Superior temporal gyrus (tissue), 1 donor: ENCODE measurements at regions not wholly inside any gene's neighbourhood (a gene's known extent, or its start where the extent isn't known, plus 50 kb on each side); places are given as distances from the start of the nearest gene placed in this dataset.
A peak's percentile ranks its signal among the peaks of the same experiment; 100 is the strongest.

ENCODE experiments used
- DNase-seq: peaks from one replicate; pipeline ENCODE4 v3.0.0-alpha.2; 2016; ENCODE audit errors: extremely low spot score

DNA sequence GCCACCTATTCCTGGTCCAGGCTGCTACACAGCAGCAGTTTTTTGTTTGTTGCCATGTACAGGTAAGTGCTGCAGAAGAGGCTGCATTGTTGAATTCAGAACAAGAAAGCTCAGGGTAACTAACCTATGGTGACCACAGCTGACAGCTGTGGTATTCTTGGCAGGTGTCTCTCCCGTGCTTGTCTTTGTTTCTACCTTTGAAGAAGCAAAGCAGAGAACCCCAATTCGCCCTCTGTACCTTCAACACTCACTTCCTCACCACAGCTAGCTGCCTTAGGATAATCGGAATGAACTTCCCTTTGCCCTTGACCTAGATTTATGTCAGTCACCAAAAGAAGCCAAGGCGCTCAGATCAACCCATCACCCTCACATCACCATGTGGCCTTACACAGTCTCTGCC, 1703.3 kb upstream of the SLC10A2 start:
- DNase-seq: no peak

DNA sequence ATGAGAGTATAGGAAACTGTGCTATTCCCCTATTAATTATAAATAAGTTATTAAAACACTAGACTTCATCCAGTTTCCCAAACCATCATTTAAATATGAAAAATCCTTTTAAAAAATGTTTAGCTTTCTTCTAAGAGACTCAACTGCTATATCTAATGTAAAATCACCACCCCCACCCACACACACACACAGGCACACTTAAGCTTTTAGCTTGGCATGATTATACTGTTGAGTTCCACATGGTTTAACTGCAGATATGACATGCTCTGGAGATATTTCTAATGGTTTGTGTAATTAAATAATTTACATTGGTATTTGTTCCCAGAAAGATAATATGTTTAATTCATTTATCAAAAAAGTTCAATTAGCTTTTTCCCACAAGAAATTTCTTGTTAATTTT, 1700.1 kb upstream of the SLC10A2 start:
- no peak for DNase-seq

DNA sequence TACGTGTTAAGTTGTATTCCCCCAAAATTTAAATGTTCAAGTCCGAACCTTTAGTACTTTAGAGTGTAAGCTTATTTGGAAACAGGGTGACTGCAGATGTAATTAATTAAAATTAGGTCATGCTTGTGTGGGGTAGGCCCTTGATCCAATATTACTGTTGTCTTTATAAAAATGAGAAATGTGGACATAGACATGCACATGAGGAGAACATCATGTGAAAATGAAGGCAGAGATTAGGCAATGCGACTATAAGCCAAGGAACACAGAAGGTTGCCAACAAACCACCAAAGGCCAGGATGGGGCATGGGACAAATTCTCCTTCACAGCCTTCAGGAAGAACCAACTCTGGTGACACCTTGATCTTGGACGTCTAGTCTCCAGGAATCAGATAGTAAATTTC, 1698.4 kb upstream of the SLC10A2 start:
- DNase-seq: no peak

DNA sequence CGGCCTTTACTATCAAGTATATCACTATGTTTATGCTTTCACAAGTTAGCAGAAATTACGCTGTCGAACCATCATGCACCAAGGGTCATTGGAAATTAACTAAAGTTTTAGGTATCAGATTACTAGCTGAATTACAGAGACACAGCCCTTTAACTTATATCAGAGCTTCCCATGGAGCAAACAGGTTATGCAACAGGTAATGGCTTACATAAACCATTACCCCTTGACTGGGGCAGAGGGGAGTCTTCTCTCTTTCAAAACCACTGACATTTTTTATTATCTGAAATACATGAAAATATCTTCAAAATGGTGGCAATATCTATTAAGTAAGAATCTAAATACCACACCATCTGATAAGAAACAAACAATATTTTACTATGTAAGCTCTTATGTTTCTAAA, 1692.9 kb upstream of the SLC10A2 start:
- no peak for DNase-seq

DNA sequence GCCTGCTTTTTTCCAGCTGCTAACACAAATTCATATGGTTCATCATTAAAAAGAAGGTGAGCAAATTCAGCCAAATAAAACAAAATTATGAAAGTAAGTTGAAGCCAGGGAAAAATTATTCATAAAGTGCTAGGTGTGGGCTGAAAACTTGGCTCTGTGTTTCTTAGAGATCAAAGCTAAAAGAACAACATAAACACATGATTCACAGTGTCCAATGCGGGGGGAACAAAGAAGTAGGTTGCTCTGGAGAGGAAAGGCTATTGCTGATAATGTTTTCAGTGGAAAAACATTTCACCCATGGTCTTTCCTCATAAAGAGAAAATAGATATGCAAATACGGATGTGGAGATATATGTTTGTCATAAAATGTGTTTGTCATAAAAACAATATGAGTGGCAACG, 1691.5 kb upstream of the SLC10A2 start:
- DNase-seq: peak; percentile 17

DNA sequence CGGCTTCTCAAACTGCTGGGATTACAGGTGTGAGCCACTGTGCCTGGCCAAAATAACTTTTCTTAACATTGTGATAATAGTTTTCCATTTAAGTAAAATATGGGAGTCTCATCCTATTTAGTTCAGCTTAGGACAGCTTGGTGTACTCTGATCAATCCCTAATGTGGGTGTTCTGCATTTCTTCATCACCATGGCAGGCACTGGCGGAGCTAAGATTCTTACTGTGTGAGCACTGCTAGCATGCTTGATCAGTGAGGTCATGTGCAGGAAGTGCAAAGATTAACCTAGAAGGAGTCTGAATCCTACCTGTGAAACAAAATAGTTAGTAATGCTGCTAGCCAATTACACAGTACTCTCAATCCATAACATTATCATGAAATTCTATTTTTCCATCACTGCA, 1684.2 kb upstream of the SLC10A2 start:
- DNase-seq: no peak

DNA sequence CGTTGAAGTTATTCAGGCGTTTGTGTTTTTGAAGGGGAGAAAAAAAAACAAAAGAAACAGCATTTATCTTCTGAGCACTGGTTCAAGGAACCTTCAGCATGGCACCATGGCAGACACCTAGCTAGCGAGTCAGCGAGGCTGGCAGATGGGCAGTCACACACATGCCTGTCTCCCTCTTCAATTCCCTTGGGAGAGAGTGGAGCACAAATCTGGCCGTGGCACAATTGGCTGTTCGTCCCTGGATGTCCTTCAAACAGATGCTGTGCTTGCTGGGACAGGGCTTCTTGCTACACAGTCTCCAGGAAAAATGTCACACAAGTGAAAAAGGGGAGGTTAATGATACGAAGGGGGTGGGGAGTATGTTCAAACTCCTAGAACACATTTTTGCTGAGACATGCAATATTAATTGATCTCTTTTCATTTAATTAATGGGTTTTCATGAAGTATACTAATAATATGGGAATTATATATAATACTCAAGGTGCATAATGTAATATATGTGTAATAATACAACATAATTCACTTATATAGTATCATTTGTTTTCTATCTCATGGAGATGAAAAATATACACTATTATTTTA, 1674.5 kb upstream of the SLC10A2 start:
- no peak for DNase-seq

DNA sequence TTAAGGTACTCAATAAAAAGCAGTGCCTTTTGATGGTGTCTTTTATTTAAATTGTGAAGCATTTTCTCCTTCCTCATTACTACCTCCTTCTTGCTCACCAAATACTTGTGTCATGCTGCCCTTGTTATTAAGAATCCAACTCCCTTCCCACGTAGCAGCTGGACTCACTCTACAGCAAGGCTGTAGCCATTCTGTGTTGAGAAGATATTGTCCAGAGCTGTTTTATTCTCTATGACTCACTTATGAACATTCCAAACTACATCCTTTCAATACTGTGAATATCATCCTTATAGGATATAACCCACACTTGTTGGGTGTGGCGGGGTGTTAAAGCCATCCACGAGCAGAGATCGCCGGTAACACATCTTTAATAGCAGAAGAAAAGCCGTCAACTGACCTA, 1671.5 kb upstream of the SLC10A2 start:
- DNase-seq: no peak

DNA sequence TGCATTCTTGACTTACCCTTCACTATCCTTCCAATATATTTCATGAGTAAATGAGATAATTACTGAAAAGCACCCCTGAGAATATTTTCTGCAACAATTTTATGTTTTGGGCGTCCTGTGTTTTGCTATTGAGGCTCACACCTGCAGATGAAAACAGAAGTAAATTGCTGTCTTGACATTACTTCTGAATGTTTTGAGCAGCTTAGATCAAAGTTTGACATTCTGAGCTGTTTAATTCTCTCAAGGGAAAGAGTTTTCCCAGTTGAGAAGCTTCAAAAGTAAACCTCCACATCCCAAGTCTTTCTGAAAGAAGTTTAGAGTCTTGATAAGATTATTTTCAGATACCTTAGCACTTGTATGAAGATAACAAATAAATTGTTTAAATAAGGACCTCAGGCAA, 1667.2 kb upstream of the SLC10A2 start:
- no peak for DNase-seq

DNA sequence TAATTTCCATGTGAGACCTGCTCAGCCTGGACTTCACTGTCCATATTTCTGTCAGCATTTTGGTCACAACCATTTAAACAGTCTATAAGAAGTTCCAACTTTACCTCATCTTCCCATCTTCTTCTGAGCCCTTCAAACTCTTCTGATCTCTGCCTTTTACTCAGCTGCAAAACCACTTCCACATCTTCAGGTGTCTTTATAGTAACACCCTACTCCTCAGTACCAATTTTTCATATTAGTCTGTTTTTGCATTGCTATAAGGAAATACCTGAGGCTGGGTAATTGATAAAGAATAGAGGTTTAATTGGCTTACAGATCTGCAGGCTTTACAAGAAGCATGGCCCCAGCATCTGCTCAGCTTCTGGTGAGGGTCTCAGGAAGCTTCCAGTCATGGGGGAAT, 1648.9 kb upstream of the SLC10A2 start:
- DNase-seq: no peak

DNA sequence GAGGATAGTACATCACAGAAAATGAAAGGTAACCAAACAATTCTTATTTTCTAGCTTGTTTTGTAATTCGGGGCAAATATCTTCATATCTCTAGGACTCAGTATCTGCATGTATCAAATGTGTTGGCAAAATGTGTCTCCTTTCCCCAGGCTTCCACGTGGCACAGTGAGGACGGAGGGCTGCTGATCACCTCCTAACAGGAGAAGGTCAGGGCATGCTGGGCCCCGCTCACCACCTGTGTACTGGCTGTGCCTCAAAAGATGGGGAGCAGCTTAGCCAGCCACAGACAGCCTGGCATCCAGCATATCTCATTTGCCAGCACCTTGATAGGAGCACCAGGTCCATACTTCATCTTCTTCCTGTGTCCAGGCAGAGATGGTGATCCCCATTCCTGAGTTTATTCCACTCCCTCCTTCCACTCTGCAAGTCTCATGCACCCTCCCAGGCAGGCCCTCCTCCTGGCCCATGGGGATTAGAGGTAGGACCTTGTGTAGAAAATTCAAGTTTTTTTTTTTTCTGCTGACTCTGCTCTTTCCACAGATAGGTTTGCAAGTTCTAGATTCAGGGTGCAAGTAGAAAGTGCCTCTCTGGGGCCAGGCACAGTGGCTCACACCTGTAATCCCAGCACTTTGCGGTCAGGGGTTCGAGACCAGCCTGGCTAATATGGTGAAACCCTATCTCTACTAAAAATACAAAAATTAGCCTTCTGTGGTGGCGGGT, 1639.0 kb upstream of the SLC10A2 start:
- no peak for DNase-seq

DNA sequence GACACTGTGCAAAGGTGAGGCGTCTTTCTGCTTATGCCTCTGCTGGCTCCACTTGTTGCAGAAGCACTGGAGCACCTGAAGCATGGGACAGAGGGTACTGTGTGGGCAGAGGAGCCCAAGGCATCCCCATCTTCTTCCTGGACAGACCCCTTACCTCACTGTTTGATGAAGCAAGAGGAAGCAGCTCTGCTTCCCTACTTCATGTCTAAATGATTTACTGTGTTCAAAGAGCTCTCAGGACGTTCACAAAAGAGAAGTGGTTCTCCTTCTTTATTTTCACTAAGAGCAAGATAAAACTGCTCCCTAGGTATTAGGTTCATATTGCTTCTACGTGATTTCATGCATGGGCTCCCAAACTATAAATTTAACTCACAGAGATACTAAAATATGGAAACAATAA, 1635.4 kb upstream of the SLC10A2 start:
- DNase-seq: no peak

DNA sequence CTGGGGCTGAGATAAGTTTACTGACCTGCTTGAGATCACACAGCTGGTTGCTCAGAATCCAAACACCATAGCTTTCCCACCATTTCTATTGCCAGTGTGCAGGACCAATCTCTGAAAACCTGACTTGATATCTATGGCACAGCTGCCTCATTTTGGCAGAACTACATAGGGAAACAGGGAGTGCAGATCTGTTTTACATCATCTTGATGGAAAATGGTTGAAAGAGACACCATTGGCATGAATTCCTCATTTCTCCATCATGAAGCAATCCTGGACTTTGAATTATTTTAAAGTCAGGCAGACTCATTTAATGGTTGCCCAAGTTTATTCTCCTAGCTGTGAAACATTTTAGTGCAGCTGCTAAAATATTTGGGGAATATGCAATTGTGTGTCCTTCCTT, 1628.2 kb upstream of the SLC10A2 start:
- DNase-seq: no peak

DNA sequence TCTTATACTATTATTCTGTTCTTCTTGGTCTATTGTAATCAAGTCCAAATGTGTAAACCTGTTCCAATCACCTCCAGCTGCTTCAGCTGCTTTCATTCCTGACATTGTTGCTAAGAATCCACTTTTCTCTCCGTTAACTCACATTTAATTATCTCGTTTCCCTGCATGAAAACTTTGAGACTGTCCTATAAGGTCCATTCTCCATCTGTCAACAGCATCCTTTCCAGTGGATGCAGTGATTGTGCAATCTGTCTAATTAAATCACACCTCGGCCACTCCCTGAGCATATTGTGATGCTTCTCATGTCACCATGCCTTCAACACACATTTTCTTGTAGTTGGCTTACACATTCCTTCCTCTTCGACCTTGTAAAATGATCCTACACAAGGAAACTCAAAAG, 1626.9 kb upstream of the SLC10A2 start:
- DNase-seq: no peak

DNA sequence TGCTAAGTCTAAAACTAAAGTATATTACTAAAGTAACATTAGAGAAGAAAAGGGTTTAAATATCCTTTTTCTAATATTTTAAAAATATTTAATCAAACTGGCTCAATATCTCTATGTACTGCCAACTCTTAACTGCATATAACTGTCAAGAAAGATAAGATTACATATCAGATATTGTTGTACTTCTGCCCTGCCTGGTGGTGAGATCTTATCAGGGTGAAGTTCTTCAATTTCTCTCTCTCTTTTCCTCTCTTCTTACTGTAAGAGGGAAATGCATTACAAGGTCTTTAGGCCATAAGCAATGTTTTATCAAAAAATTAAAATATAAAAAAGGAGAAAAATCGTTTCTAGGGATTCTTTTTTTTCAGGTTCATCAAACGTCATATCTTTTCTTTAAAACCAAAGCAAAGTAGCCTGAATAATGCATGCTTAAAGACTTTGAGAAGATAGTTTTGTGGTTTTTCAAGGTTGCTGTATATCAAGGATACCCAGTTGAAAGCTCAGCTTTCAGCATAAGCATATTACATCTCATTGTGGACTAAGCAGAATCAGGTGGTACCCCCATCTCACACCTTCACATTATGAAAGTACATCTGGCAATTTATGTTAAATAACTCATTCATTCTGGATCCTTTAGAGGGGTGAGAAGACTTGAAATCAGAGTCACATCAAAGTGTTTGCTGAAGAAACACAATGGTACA, 1625.7 kb upstream of the SLC10A2 start:
- DNase-seq: no peak

DNA sequence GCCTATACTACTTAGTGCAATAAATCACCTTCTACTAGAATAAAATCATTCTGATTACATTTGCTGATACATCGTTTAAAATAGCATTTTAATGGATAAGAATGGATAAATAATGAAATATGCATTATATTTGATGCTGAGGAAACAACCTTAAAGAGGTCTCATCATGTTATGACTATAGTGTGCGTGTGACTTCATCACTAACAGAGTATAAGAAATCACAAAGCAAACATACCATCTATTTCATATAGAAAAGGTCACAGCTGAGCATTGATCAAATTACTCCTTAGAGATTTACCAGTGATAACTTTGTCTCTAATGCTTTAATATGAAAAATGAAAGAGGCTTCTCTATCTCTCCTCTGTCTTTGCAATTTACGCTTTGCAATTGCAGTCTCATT, 1620.3 kb upstream of the SLC10A2 start:
- no peak for DNase-seq

DNA sequence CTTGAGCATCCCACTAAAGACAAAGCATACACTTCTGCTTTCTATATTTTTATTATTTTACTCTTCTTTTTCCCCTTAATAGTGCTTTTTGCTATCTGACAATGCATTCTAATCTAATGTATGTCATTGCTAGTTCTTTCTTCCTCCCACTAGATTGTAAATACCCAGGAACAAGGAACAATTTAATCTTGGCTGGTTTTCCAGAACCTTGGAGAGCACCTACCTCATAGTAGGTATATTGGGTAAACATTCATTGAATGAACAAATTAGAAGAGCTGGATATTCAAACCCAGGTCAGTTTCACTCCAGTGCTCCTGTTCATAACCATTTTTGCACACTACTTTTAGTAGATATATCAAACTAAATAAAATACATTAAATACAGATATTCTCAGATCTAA, 1617.6 kb upstream of the SLC10A2 start:
- no peak for DNase-seq

DNA sequence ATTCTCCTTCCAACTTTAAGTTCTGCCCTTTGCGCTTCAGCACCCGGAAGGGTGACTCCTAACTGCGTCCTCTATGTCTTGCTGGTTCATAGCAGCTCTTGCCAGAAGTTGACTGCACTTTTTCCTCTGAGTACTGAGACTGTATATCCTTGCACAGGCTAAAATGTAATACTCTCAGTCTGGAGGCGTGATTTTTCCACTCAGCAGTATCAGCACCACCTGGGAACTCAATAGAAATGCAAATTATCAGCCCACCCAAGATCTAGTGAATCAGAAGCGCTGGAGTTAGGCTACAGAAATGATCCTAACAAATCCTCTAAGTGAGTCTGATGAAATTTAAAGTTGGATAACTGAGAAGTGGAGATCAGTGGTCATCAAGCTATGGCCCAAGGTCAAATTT, 1611.9 kb upstream of the SLC10A2 start:
- no peak for DNase-seq

DNA sequence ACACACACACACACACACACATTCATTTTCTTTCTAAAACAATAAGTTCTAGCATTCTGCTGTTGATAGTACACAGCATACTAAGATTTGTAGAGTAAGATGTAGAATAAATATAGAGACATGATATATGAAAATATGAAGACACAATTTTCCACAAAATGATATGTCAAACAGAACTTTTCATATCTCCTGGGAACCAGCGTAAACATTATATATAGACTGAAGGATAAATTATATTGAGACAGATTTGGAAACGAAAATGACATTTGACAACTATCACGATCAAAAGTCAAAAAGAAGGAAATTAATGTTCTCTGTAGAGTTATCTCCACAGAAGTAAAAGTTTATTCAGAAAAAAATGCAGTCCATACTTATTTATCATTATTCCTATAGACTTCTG, 1605.7 kb upstream of the SLC10A2 start:
- DNase-seq: no peak

DNA sequence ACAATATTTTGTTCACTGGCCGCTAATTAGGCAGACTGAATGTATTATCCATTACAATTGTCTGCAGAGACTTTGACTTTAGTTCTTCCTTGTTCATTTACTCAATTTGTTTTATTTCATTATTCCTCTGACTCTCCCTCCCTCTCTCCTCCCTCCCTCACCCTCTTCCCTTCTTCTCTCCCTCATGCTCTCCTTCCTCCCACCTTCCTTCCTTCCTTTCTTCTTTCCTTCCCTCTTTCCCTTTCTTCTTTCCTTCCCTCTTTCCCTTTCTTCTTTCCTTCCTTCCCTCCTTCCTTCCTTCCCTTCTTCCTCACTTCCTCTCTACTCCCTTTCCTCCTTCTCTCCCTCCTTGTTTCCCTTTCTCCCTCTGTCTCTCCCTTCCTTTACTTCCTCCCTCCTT, 1591.0 kb upstream of the SLC10A2 start:
- no peak for DNase-seq

DNA sequence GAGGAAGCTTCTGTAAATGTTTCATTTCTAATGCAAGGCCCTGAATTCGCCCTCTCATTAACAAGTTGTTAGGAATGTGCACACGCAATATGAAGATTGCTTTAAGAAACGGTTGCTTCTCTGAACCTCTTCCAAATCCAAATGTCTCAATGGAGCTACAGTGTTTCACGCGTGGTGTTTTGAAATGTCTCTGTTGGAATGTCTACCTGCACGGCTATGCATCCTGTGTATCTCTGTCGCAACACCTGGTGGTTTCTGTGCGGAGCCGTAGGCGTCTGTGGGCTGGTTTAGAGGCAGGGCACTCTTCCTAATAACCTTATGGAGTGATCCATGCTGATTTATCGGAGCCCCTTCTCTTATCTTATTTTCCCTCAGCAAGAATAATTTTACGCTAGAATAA, 1584.2 kb upstream of the SLC10A2 start:
- no peak for DNase-seq

DNA sequence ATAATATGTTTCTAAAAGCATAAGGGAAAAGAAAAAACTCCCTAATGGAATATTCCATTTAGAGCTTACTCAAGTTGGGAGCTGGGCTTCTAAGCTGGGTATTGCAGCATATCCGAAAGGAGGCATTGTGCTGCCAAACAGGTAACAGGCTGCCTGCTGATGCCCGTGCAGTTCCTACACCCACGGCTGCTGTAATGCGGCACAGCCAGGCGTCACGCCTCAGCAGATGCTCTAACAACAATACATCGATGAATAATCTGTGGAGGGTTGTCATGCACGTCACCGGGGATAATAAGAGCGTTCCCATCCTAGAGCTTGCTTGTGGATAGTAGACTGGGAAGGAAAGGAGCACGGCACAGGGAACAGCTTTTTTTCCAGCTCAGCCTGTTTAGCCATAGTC, 1582.1 kb upstream of the SLC10A2 start:
- DNase-seq: no peak

DNA sequence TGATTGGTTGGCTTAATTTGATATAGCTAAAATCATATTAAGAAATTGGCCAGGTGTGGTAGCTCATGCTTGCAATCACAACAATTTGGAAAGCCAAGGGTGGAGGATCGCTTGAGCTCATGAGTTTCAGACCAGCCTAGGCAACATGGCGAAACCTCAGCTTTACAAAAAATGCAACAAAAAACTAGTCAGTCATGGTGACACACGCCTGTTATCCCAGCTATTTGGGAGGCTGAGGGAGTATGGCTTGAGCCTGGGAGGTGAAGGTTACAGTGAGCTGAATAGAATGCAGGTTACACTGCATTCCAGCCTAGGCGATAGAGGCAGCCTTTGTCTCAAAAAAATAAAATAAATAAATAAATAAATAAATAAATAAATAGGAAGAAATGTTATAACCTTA, 1579.6 kb upstream of the SLC10A2 start:
- DNase-seq: no peak
